ENCODE measurements at regions not wholly inside any gene's neighbourhood (a gene's known extent, or its start where the extent isn't known, plus 50 kb on each side); places are given as distances from the start of the nearest gene placed in this dataset.

GRCh38 chr6:27541933-27542297, 69.0 kb upstream of the ZNF184 start:
- no peak for TF ChIP-seq NR2F2 (IDR thresholded peaks at IDR 0.05)
- TF ChIP-seq CTCF (IDR thresholded peaks at IDR 0.05; ENCODE audit: low read depth, low read length, missing input control), result no peak
- no peak for TF ChIP-seq FOXA1 (IDR thresholded peaks at IDR 0.05)
- no peak for TF ChIP-seq JUND (IDR thresholded peaks at IDR 0.05)
- TF ChIP-seq TAF1 (conservative IDR thresholded peaks at IDR 0.05), result no peak
- TF ChIP-seq ATF3 (IDR thresholded peaks at IDR 0.05), result no peak
- TF ChIP-seq YY1 (IDR thresholded peaks at IDR 0.05), result no peak
- no peak for TF ChIP-seq RAD21 (IDR thresholded peaks at IDR 0.05)
- TF ChIP-seq, protein P1, sequence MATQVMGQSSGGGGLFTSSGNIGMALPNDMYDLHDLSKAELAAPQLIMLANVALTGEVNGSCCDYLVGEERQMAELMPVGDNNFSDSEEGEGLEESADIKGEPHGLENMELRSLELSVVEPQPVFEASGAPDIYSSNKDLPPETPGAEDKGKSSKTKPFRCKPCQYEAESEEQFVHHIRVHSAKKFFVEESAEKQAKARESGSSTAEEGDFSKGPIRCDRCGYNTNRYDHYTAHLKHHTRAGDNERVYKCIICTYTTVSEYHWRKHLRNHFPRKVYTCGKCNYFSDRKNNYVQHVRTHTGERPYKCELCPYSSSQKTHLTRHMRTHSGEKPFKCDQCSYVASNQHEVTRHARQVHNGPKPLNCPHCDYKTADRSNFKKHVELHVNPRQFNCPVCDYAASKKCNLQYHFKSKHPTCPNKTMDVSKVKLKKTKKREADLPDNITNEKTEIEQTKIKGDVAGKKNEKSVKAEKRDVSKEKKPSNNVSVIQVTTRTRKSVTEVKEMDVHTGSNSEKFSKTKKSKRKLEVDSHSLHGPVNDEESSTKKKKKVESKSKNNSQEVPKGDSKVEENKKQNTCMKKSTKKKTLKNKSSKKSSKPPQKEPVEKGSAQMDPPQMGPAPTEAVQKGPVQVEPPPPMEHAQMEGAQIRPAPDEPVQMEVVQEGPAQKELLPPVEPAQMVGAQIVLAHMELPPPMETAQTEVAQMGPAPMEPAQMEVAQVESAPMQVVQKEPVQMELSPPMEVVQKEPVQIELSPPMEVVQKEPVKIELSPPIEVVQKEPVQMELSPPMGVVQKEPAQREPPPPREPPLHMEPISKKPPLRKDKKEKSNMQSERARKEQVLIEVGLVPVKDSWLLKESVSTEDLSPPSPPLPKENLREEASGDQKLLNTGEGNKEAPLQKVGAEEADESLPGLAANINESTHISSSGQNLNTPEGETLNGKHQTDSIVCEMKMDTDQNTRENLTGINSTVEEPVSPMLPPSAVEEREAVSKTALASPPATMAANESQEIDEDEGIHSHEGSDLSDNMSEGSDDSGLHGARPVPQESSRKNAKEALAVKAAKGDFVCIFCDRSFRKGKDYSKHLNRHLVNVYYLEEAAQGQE (IDR thresholded peaks at IDR 0.05), result no peak
- no peak for TF ChIP-seq GABPA (IDR thresholded peaks at IDR 0.05 in 1 of 2, conservative IDR thresholded peaks at IDR 0.05 in 1 of 2)
- TF ChIP-seq, protein P2, sequence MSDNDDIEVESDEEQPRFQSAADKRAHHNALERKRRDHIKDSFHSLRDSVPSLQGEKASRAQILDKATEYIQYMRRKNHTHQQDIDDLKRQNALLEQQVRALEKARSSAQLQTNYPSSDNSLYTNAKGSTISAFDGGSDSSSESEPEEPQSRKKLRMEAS (IDR thresholded peaks at IDR 0.05), result no peak
